Activated CD8-positive, alpha-beta memory T cell treated with anti-CD3 and anti-CD28 coated beads, Interleukin-2, amount 10 ng/mL, durations not matched to agents 7 days and 5 days (primary cell): ENCODE measurements at regions not wholly inside any gene's neighbourhood (a gene's known extent, or its start where the extent isn't known, plus 50 kb on each side); places are given as distances from the start of the nearest gene placed in this dataset.

Experiments
- ATAC-seq: fragments of 150-1000 bp; cut with Tn5 transposase; one replicate; pipeline ENCODE4 v1.10.0; 2021; ENCODE audit warnings: moderate library complexity
- CTCF ChIA-PET: fragments of 350-600 bp; sonication (Branson Sonifier 250); formaldehyde crosslinking; loops from one replicate; lab custom pipeline; 2021; ENCODE audit warnings: antibody characterized with exemption; lab: Charles Lee
- DNase-seq: peaks from one replicate; pipeline ENCODE4 v3.0.0-alpha.2; 2020
- H3K27ac Mint-ChIP-seq: one replicate; pipeline ENCODE4 v1.8.0; 2021; ENCODE audit warnings: mild to moderate bottlenecking, mixed read lengths
- H3K27me3 Mint-ChIP-seq: one replicate; pipeline ENCODE4 v1.8.0; 2021; ENCODE audit warnings: mixed read lengths
- H3K36me3 Mint-ChIP-seq: one replicate; pipeline ENCODE4 v1.8.0; 2021; ENCODE audit warnings: mild to moderate bottlenecking, mixed read lengths
- H3K4me1 Mint-ChIP-seq: one replicate; pipeline ENCODE4 v1.8.0; 2021; ENCODE audit warnings: mixed read lengths
- H3K4me3 Mint-ChIP-seq: one replicate; pipeline ENCODE4 v1.8.0; 2021; ENCODE audit warnings: mild to moderate bottlenecking, moderate library complexity, mixed read lengths
- H3K9me3 Mint-ChIP-seq: one replicate; pipeline ENCODE4 v1.8.0; 2022; ENCODE audit warnings: low read depth, mixed read lengths

DNA sequence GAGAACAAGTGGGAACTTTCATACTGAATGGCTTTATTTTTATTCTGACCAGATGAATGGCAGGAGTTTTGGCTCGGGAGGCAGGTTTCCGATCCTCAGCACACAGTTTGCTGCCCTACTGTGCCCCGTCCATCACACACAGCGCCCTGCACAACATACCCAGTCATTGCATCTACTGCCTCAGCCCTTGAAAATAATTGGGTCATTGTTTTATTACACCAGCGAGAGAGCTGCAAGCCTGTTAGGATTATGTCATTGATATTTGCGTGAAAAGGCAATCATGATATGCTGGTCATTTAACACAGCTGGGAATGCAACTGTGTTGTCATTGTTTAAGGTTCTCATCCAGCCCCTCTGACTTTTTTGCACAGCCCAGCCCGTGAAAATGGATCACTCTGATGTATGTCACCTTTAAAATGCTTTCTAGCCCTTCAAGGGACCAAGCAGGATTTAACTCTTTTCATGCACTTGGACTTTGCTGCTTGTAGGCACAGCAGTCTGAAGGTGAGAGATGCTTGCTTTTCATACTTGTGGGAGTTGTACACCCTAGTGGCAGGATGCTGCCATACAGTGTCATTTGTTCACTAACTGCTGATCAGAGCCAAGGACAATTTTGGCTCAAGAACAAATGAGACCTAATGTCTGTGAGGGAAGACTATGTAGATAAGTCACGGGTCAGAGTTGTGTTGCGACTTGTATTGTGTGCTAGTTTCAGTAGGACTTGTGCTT, 62.3 kb downstream of the RTL9 start:
- Mint-ChIP-seq H3K36me3 (no peaks in the 10 kb centered on the region), H3K27me3 (peaks cover 2% of the 10 kb centered on the region), H3K9me3 (no peaks in the 10 kb centered on the region), H3K27ac (no peak overlapping the region), H3K4me3 (no peak overlapping the region), H3K4me1 (no peaks in the 10 kb centered on the region)
- no peak for ATAC-seq
- CTCF ChIA-PET = interaction anchor here (0.9 to 2.7 kb wide), 2 partner anchors 265 to 530 kb away, joined by 4 to 16 read pairs; no protein-coding TSS in a partner anchor
- no peak for DNase-seq

DNA sequence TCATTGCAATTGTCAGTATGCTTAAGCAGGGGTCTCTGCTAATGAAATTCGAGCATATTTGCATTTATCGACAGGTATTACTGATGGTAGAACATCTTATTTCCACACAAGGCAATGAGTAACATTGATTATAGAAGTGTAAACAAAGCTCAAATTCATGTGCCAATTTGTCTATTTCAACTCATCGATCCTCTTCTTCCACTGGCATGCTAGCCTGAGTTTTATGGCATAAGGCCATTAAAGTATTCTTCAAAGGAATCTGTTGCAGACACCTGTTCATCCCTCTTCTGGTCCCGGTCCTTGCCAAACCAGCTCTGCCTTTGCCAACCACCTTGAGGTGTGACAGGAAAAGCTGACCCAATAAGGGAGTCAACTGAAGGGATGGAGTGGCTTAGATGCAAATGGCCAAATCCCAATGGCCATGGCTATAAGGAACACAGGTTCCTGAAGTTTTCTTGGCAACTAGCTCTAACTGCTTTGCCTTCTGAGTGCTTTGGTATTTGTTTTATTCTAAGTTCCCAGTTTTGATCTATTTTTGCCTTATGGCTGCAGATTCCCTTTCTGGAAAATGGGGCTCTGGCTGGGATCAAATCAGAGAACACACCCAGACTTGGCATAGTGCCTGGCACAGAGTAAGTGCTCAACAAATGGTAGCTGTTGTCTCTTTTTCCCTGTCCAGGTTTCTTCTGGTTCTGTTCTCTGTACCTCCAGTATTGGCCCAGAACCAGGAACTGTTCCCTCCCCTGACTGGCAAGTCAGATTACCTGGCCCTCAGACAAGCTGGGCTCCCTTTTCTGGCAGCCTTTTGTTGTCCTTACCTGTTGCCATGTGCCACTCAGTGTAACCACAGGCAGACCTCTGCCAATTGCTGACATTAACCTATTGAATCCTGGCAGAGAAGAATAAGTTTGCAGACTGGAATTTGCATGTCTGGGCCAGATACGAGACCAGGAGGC, 63.1 kb downstream of the RTL9 start:
- CTCF ChIA-PET = interaction anchor here (0.9 kb wide), 1 partner anchor 531 kb away, joined by 4 read pairs; no protein-coding TSS in a partner anchor
- Mint-ChIP-seq H3K9me3 (no peaks in the 10 kb centered on the region), H3K27me3 (peaks cover 5% of the 10 kb centered on the region), H3K27ac (no peak overlapping the region), H3K4me1 (no peaks in the 10 kb centered on the region), H3K36me3 (no peaks in the 10 kb centered on the region), H3K4me3 (no peak overlapping the region)
- DNase-seq (no peak), ATAC-seq (no peak)

DNA sequence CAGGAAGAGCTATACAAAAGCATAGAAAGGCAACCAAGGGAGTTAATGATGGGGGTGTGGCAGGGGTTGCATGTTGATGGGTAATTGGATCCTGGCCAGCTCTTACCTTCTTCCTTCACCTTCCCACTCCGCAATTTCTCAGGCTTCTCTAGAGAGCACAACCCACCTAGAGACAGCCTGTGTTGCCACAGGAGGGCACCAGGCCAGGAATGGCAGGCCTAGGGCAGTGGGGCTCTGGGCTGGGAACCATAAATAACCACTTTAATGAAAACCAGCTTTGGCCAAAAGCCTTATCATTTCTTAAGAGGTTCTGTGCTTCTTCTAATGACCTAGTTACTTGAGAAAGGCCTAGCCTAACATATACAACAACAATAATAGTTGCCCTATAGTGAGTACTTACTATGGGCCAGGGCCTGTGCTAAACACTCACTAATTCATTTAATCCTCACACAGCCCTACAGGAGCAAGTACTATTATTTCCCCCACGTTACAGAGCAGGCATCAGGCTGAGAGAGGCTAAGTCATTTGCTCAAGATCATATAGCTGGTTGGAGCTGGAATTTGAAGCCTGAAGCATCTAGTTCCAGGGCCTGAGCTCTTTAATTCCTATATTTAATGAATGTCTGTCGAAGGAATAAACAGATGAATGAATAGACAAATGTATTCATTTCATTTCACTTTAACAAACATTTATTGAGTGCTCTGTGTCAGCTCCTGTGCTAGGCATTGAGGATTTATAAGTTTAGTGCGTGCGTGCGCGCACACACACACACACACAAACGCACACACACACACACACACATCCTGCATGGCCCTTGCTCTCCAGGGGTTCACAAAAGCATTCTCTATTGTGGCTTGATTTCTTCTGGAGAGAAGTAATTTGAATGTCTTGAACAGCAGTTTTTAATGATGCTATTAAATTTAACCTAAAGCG, 66.8 kb downstream of the RTL9 start:
- ATAC-seq (no peak), DNase-seq (no peak)
- Mint-ChIP-seq H3K4me1 (no peaks in the 10 kb centered on the region), H3K27ac (no peak overlapping the region), H3K27me3 (peaks cover 7% of the 10 kb centered on the region), H3K4me3 (no peak overlapping the region), H3K36me3 (no peaks in the 10 kb centered on the region), H3K9me3 (no peaks in the 10 kb centered on the region)
- CTCF ChIA-PET = no interaction called here

DNA sequence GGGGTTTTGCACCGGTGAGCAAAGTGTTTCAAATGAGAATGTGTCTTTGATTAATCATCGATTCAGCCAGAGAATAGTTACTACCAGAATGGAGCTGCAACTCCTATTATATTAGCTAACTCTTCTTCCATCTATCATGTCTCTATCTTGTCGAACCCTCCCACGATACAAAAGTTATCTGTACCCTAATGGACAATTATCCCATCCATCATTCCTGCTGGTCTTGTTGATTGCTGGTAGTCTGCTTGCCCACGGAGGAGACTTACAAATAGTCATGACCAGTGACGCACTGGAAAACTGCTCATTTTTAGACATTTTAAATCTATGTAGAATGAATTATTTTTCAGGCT, 67.5 kb downstream of the RTL9 start:
- ATAC-seq = no peak
- Mint-ChIP-seq H3K4me3 (no peak overlapping the region), H3K36me3 (no peaks in the 10 kb centered on the region), H3K9me3 (no peaks in the 10 kb centered on the region), H3K27me3 (peaks cover 5% of the 10 kb centered on the region), H3K4me1 (no peaks in the 10 kb centered on the region), H3K27ac (no peak overlapping the region)
- DNase-seq = no peak
- CTCF ChIA-PET = no interaction called here

DNA sequence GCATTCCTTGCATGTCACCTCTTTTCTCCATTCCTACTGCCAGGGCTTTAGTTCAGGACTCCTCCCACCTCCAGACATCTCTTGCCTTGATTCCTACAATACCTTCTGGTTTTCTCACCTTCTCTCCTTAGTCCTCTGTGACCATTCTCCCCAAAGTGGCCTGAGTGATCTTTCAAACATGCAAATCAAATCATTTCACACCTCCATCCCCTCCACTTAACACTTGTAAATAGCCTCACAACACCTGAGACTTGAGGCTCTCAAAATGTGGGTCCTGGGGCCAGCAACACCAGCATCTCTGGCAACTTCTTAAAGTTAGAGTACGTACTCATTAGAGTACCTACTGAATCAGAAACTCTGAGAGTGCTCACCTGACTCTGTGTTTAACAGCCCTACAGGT, 68.4 kb downstream of the RTL9 start:
- ATAC-seq = no peak
- no peak overlapping the region for H3K4me3 Mint-ChIP-seq
- no peaks in the 10 kb centered on the region for H3K9me3 Mint-ChIP-seq
- CTCF ChIA-PET = no interaction called here
- no peak overlapping the region for H3K27ac Mint-ChIP-seq
- H3K36me3 Mint-ChIP-seq = no peaks in the 10 kb centered on the region
- peaks cover 5% of the 10 kb centered on the region for H3K27me3 Mint-ChIP-seq
- H3K4me1 Mint-ChIP-seq = no peaks in the 10 kb centered on the region
- no peak for DNase-seq

DNA sequence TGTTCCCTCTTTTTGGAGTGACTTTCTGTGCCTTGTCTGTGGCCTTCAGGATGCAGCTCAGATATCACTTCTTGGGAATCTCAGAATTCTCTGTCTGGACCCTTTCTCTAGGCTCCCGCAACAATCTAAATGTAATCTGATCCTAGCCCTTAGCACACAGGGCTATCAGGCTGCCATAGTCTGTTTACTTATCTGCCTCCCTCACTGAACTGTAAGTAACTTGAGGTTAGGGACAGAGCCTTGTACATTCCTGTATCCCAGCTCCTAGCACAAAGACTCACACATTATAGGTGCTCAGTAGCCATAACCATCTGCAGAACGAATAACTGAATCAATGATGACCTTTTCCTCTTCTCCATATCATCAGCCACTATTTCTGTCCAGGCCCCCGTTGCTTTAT, 69.5 kb downstream of the RTL9 start:
- H3K4me3 Mint-ChIP-seq = no peak overlapping the region
- no peaks in the 10 kb centered on the region for H3K36me3 Mint-ChIP-seq
- CTCF ChIA-PET = no interaction called here
- DNase-seq = no peak
- H3K27ac Mint-ChIP-seq = no peak overlapping the region
- no peaks in the 10 kb centered on the region for H3K4me1 Mint-ChIP-seq
- H3K27me3 Mint-ChIP-seq = peaks cover 5% of the 10 kb centered on the region
- no peak for ATAC-seq
- H3K9me3 Mint-ChIP-seq = no peaks in the 10 kb centered on the region

DNA sequence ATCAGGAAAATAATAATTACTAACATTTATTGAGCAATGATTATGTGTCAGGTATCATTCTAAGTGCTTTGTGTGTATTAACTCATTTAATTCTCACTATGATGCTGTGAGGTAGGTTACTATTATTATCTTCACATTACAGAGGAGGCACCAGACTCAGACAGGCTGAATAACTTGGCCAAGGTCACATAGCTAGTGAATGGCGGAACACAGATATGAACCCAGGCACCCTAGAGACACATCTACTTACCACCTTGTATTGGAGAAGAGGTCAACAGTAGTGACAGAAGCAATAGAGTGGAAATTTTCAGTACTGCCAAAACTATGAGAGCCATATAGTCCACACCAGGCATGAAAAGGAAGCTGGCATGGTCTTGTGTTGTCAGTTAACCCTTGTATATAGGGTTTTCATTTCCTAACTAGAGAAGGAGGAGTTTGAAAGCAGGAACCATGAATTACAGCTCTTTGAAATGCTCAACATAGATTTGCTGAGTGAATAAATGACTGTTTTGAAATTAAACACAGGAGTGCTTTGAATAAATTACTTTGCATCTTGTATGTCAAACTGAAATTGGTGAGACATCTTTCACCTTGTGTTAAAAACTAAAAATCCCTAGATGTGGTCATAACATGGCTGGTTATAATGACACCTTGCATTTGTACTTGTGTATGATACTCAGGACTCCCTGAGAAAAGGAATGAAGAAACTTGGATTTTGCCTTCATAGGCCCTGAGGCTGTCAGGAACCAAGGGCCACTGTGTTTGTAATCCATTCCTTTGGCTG, 71.8 kb downstream of the RTL9 start:
- Mint-ChIP-seq H3K36me3 (no peaks in the 10 kb centered on the region), H3K27me3 (peaks cover 5% of the 10 kb centered on the region), H3K27ac (no peak overlapping the region), H3K9me3 (no peaks in the 10 kb centered on the region), H3K4me3 (no peak overlapping the region), H3K4me1 (no peaks in the 10 kb centered on the region)
- no peak for ATAC-seq
- CTCF ChIA-PET = no interaction called here
- no peak for DNase-seq

DNA sequence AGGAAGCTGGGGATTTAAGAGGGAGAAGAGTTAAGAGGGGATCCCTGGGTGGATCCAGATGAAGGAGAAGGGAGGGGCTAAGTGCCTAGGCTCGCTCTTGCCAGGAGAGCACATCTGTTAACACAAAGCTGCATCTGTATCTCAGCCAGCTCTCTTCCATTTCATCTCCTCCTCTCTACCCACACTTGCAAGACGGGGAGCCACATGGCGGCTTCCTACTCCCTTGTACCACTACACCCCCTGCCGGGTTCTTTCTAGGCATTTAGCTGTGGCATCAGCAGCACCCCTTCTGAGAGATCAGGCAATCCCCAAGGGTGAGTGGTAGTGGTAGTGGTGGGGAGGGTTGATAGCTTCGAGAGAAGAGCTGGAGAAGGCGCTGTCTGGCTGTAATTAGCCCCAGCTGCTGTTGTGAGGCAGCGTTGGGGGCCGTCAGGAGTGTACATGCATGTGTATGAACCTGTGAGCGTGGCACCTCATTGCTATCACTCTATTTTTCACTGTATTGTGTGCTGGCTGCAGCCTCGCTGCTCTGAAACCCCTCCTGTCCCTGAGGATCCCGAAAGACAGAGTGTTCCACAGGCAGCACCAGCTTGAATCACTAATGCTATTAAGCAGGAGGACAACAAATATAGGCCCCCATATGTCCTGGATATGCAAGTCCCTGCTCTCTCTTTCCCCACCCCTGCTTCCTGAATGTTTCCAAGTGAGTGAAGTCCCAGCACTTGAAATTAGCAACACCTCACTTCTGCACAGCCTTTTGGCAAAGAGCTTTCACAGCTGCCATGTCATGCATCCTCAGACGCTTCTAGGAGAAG, 73.7 kb downstream of the RTL9 start:
- CTCF ChIA-PET = no interaction called here
- Mint-ChIP-seq H3K9me3 (no peaks in the 10 kb centered on the region), H3K4me3 (no peak overlapping the region), H3K27me3 (peaks cover 2% of the 10 kb centered on the region), H3K36me3 (no peaks in the 10 kb centered on the region), H3K27ac (no peak overlapping the region), H3K4me1 (no peaks in the 10 kb centered on the region)
- DNase-seq = no peak
- ATAC-seq = no peak

DNA sequence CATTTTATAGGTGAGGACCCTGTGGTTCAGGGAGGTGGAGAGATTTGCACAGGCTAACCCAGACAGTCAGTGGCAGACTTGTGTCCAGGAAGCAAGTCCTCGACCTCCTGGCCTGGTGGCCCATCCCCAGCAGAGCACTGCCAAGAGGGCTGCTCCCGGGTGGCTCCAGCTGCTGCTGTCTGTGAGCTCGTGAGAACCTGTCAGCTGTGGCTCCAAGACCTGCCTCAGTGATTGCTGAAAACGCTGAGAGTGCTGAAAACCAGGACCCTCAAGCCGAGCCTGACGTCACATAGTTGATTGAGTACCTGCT, 74.2 kb downstream of the RTL9 start:
- Mint-ChIP-seq H3K27me3 (peaks cover 2% of the 10 kb centered on the region), H3K36me3 (no peaks in the 10 kb centered on the region)
- CTCF ChIA-PET = no interaction called here

DNA sequence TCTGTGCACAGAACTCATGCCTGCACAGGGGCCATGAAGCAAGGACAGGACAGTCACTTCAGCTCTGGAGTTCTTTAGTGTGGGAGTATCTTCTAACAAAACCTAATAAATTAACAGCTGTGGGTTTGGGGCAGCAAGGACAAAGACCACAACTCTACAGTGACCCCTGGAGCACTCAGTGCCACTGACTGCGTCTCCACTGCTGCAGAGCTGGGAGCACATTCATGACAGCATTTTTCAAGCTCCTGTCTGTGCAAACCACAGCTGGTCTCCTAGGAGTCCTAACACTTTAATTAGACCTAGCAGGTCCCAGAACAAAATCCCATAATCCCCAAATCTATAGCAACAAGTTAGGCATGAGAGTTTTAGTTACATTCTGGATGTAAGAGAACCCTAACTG, 76.5 kb downstream of the RTL9 start:
- Mint-ChIP-seq H3K9me3 (no peaks in the 10 kb centered on the region), H3K4me1 (no peaks in the 10 kb centered on the region), H3K36me3 (no peaks in the 10 kb centered on the region), H3K27me3 (no peaks in the 10 kb centered on the region), H3K4me3 (no peak overlapping the region), H3K27ac (no peak overlapping the region)
- DNase-seq (no peak), ATAC-seq (no peak)
- CTCF ChIA-PET = no interaction called here

More for the DNA sequence above, 74.2 kb downstream of the RTL9 start:
- ATAC-seq = no peak
- Mint-ChIP-seq H3K9me3 (no peaks in the 10 kb centered on the region), H3K27ac (no peak overlapping the region), H3K4me3 (no peak overlapping the region), H3K4me1 (no peaks in the 10 kb centered on the region)
- no peak for DNase-seq

DNA sequence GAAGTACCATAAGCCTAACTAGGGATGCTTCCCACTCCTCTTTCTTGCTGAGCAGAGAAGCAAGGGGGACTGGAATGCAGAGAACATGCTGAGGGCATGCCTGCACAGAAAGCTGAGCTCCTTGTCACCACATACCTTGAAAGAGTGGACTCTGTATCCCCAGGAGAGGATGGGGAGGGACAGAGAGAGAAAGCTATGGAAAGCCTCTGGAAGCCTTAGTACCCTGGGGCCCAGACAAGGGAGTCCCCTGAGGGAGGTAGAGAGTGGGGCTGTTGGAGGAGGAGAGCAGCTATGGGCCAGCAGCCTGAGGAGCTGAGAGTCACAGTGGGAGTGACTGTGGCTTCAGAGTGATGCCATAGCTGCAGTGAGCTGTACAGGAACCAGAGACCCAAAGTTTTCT, 77.9 kb downstream of the RTL9 start:
- H3K27ac Mint-ChIP-seq = no peak overlapping the region
- no peaks in the 10 kb centered on the region for H3K4me1 Mint-ChIP-seq
- H3K9me3 Mint-ChIP-seq = no peaks in the 10 kb centered on the region
- no peak overlapping the region for H3K4me3 Mint-ChIP-seq
- ATAC-seq (no peak), DNase-seq (no peak)
- H3K36me3 Mint-ChIP-seq = no peaks in the 10 kb centered on the region
- no peaks in the 10 kb centered on the region for H3K27me3 Mint-ChIP-seq
- CTCF ChIA-PET = no interaction called here

DNA sequence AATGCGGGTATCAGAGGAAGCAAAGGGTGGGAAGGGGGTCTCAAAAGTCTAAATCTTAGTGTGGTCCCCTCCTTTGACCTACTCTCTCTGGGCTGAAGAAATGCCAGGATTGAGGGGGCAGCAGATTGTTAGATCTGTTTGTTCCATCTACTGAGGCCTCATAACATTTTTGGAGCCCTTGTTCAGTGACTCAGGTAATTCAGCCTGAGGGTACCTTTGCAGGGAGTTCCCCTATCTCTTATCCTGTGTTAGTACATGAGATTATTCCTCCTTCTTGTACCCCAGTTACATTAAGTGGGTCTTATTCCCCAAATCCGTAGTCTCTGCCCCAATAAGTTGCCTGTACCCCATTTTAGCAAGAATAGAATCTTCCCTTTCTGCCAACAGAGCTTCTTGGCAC, 79.0 kb downstream of the RTL9 start:
- ATAC-seq (no peak), DNase-seq (no peak)
- H3K4me3 Mint-ChIP-seq = no peak overlapping the region
- CTCF ChIA-PET = no interaction called here
- no peaks in the 10 kb centered on the region for H3K4me1 Mint-ChIP-seq
- H3K27me3 Mint-ChIP-seq = no peaks in the 10 kb centered on the region
- H3K9me3 Mint-ChIP-seq = no peaks in the 10 kb centered on the region
- H3K36me3 Mint-ChIP-seq = no peaks in the 10 kb centered on the region
- H3K27ac Mint-ChIP-seq = no peak overlapping the region
